ENCODE measurements at regions not wholly inside any gene's neighbourhood (a gene's known extent, or its start where the extent isn't known, plus 50 kb on each side); places are given as distances from the start of the nearest gene placed in this dataset.
"Not testable (repeated sequence)": the region's sequence is repeated elsewhere in the genome, so short reads cannot be mapped to it uniquely, and the experiment has no call there.

DNA sequence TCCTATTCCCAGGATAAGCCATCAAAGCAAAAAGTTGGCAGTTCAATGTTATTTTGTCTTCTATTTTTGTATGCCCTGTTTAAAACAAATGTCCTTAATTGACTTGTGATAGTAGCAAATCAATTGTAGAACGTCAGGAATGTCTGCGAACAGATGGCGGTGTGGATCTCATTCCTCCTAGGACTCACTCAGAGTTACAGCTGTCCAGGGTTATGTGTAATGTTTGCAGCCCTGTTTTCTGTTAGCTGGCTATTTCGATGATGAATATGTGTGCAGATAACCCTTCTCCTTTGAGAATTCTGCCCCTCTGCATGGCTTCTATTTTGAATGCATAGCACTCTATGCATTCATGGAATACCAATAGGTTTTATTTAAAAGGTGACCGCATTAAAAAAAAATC, 1248.0 kb upstream of the CNTN5 start:
- Histone ChIP-seq H3K9me3 (ENCODE audit: control insufficient read depth in 4 of 4, low read length in 3 of 4) (no peaks in the 10 kb centered on the region), H3K27me3 (ENCODE audit: control insufficient read depth in 4 of 4, insufficient read depth in 4 of 4, low read length in 3 of 4) (peaks cover 0 to 3% (median 1%) of the 10 kb centered on the region in 4 donors), H3K36me3 (ENCODE audit: control insufficient read depth in 4 of 4, insufficient read depth in 3 of 4, low read depth in 1 of 4, low read length in 3 of 4) (no peaks in the 10 kb centered on the region), H3K4me3 (ENCODE audit: low read depth in 1 of 3, low read length in 3 of 3) (no peak overlapping the region), H3K27ac (ENCODE audit: low read depth in 1 of 2, low read length in 2 of 2) (no peak overlapping the region), H3K9ac (ENCODE audit: low read depth in 1 of 2, low read length in 2 of 2) (no peak overlapping the region), H3K4me1 (ENCODE audit: control insufficient read depth in 4 of 4, insufficient read depth in 4 of 4, low read length in 3 of 4) (no peaks in the 10 kb centered on the region)
- TF ChIP-seq RXRA (IDR thresholded peaks at IDR 0.05) (no peak), HNF4A (conservative IDR thresholded peaks at IDR 0.05) (no peak), SP1 (IDR thresholded peaks at IDR 0.05) (no peak), YY1 (IDR thresholded peaks at IDR 0.05) (no peak), FOXA2 (IDR thresholded peaks at IDR 0.05) (no peak), FOXA1 (IDR thresholded peaks at IDR 0.05) (no peak), JUND (IDR thresholded peaks at IDR 0.05) (no peak), GABPA (IDR thresholded peaks at IDR 0.05 in 1 of 2, conservative IDR thresholded peaks at IDR 0.05 in 1 of 2) (no peak), NR2F2 (IDR thresholded peaks at IDR 0.05) (no peak), TAF1 (conservative IDR thresholded peaks at IDR 0.05) (no peak), HNF4G (IDR thresholded peaks at IDR 0.05) (no peak), EGR1 (IDR thresholded peaks at IDR 0.05; ENCODE audit: low read depth in 2 of 2) (no peak), RAD21 (IDR thresholded peaks at IDR 0.05) (no peak)
- TF ChIP-seq, protein P1, sequence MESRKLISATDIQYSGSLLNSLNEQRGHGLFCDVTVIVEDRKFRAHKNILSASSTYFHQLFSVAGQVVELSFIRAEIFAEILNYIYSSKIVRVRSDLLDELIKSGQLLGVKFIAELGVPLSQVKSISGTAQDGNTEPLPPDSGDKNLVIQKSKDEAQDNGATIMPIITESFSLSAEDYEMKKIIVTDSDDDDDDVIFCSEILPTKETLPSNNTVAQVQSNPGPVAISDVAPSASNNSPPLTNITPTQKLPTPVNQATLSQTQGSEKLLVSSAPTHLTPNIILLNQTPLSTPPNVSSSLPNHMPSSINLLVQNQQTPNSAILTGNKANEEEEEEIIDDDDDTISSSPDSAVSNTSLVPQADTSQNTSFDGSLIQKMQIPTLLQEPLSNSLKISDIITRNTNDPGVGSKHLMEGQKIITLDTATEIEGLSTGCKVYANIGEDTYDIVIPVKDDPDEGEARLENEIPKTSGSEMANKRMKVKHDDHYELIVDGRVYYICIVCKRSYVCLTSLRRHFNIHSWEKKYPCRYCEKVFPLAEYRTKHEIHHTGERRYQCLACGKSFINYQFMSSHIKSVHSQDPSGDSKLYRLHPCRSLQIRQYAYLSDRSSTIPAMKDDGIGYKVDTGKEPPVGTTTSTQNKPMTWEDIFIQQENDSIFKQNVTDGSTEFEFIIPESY (IDR thresholded peaks at IDR 0.05) = no peak
- TF ChIP-seq, protein P2, sequence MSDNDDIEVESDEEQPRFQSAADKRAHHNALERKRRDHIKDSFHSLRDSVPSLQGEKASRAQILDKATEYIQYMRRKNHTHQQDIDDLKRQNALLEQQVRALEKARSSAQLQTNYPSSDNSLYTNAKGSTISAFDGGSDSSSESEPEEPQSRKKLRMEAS (IDR thresholded peaks at IDR 0.05) = no peak
- TF ChIP-seq, protein P3, sequence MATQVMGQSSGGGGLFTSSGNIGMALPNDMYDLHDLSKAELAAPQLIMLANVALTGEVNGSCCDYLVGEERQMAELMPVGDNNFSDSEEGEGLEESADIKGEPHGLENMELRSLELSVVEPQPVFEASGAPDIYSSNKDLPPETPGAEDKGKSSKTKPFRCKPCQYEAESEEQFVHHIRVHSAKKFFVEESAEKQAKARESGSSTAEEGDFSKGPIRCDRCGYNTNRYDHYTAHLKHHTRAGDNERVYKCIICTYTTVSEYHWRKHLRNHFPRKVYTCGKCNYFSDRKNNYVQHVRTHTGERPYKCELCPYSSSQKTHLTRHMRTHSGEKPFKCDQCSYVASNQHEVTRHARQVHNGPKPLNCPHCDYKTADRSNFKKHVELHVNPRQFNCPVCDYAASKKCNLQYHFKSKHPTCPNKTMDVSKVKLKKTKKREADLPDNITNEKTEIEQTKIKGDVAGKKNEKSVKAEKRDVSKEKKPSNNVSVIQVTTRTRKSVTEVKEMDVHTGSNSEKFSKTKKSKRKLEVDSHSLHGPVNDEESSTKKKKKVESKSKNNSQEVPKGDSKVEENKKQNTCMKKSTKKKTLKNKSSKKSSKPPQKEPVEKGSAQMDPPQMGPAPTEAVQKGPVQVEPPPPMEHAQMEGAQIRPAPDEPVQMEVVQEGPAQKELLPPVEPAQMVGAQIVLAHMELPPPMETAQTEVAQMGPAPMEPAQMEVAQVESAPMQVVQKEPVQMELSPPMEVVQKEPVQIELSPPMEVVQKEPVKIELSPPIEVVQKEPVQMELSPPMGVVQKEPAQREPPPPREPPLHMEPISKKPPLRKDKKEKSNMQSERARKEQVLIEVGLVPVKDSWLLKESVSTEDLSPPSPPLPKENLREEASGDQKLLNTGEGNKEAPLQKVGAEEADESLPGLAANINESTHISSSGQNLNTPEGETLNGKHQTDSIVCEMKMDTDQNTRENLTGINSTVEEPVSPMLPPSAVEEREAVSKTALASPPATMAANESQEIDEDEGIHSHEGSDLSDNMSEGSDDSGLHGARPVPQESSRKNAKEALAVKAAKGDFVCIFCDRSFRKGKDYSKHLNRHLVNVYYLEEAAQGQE (IDR thresholded peaks at IDR 0.05) = no peak
- TF ChIP-seq, protein P4, sequence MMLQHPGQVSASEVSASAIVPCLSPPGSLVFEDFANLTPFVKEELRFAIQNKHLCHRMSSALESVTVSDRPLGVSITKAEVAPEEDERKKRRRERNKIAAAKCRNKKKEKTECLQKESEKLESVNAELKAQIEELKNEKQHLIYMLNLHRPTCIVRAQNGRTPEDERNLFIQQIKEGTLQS (IDR thresholded peaks at IDR 0.05) = no peak
- 66% methylated on average over 5 of the region's 5 CpGs for WGBS
- DNase-seq (ENCODE audit: low spot score) = no peak

DNA sequence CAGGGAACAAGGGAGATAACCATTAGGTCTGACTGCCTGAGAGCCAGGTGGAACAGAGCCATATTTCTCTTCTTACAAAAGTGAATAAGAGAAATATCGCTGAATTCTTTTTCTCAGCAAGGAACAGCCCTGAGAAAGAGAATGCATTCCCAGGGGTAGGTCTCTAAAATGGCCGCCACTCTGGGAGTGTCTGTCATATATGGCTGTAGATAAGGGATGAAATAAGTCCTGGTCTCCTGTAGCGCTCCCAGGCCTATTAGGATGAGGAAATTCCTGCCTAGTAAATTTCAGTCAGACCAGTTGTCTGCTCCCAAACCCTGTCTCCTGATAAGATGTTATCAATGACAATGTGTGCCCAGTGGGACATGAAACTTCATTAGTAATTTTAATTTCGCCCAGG, 1236.4 kb upstream of the CNTN5 start:
- not testable (repeated sequence) for H3K27me3 ChIP-seq (ENCODE audit: control insufficient read depth in 4 of 4, insufficient read depth in 4 of 4, low read length in 3 of 4); H3K27ac ChIP-seq (ENCODE audit: low read depth in 1 of 2, low read length in 2 of 2); DNase-seq (ENCODE audit: low spot score); H3K4me1 ChIP-seq (ENCODE audit: control insufficient read depth in 4 of 4, insufficient read depth in 4 of 4, low read length in 3 of 4); H3K36me3 ChIP-seq (ENCODE audit: control insufficient read depth in 4 of 4, insufficient read depth in 3 of 4, low read depth in 1 of 4, low read length in 3 of 4); H3K9me3 ChIP-seq (ENCODE audit: control insufficient read depth in 4 of 4, low read length in 3 of 4); H3K9ac ChIP-seq (ENCODE audit: low read depth in 1 of 2, low read length in 2 of 2); H3K4me3 ChIP-seq (ENCODE audit: low read depth in 1 of 3, low read length in 3 of 3)
- 84% methylated on average over 4 of the region's 4 CpGs for WGBS
